HFF-Myc (cell line): ENCODE measurements at regions not wholly inside any gene's neighbourhood (a gene's known extent, or its start where the extent isn't known, plus 50 kb on each side); places are given as distances from the start of the nearest gene placed in this dataset.

Experiments used
- DNase-seq: peaks from one replicate; pipeline ENCODE4 v3.0.0-alpha.2; 2011; ENCODE audit warnings: low read depth; ENCODE audit errors: extremely low read depth
- H3K4me3 ChIP-seq: replicated peaks from 2 replicates; pipeline ENCODE4 v1.5.1; 2011; ENCODE audit warnings: low read depth, mild to moderate bottlenecking, control low read depth, low read length
- CTCF ChIP-seq: IDR thresholded peaks from 2 replicates; pipeline ENCODE4 v1.5.1; 2012; ENCODE audit warnings: mild to moderate bottlenecking, low read depth, low read length, control low read depth; ENCODE audit errors: missing control alignments

GRCh38 chr6:147867433-147868226, 359.1 kb downstream of the SAMD5 start:
- no peak for DNase-seq
- no peak for TF ChIP-seq CTCF
- no peak overlapping the region for H3K4me3 ChIP-seq

GRCh38 chr6:147868427-147869190, 360.1 kb downstream of the SAMD5 start:
- TF ChIP-seq CTCF = no peak
- H3K4me3 ChIP-seq = no peak overlapping the region
- DNase-seq = peak; percentile 46

- no peak overlapping the region for H3K4me3 ChIP-seq
- TF ChIP-seq CTCF = no peak
- no peak for DNase-seq
Measured at GRCh38 chr6:147869201-147869600, 360.7 kb downstream of the SAMD5 start.

GRCh38 chr6:147869869-147870268, 361.4 kb downstream of the SAMD5 start:
- DNase-seq = no peak
- H3K4me3 ChIP-seq = no peak overlapping the region
- TF ChIP-seq CTCF = no peak

GRCh38 chr6:147870506-147871110, 362.1 kb downstream of the SAMD5 start:
- H3K4me3 ChIP-seq = no peak overlapping the region

GRCh38 chr6:147872002-147872401, 363.5 kb downstream of the SAMD5 start:
- TF ChIP-seq CTCF = no peak
- no peak overlapping the region for H3K4me3 ChIP-seq
- no peak for DNase-seq

More at GRCh38 chr6:147870506-147871110, 362.1 kb downstream of the SAMD5 start:
- no peak for DNase-seq
- no peak for TF ChIP-seq CTCF
